MM.1S (cell line): ENCODE measurements at regions not wholly inside any gene's neighbourhood (a gene's known extent, or its start where the extent isn't known, plus 50 kb on each side); places are given as distances from the start of the nearest gene placed in this dataset.

ENCODE experiments used
- CTCF ChIP-seq: fragments of 300-600 bp; sonication (generic); IDR thresholded peaks from 2 replicates; pipeline ENCODE4 v1.5.1; 2016; ENCODE audit warnings: antibody characterized with exemption, low read length, mixed read lengths
- EZH2 ChIP-seq: fragments of 300-600 bp; sonication (generic); optimal IDR thresholded peaks from 2 replicates; pipeline ENCODE3; 2017; ENCODE audit warnings: low read depth, mild to moderate bottlenecking, antibody characterized with exemption, low read length, mixed read lengths

GRCh38 chr15:37219211-37219701 lies 118.9 kb upstream of the MEIS2 start:
- TF ChIP-seq CTCF (no peak), EZH2 (no peak)
